Left ventricle myocardium inferior (tissue), 1 donor: ENCODE measurements at regions not wholly inside any gene's neighbourhood (a gene's known extent, or its start where the extent isn't known, plus 50 kb on each side); places are given as distances from the start of the nearest gene placed in this dataset.
"Not testable (repeated sequence)": the region's sequence is repeated elsewhere in the genome, so short reads cannot be mapped to it uniquely, and the experiment has no call there.

ENCODE experiments used
- DNase-seq: peaks from one replicate; pipeline ENCODE4 v3.0.0-alpha.2; 2020
- H3K27ac ChIP-seq: fragments of 200-600 bp; replicated peaks from 2 replicates; pipeline ENCODE4 v1.8.0; 2021
- H3K27me3 ChIP-seq: fragments of 200-600 bp; 2 replicates; pipeline ENCODE4 v1.8.0; 2021; ENCODE audit warnings: low read depth
- H3K36me3 ChIP-seq: fragments of 200-600 bp; 2 replicates; pipeline ENCODE4 v1.8.0; 2021
- H3K4me1 ChIP-seq: fragments of 200-600 bp; 2 replicates; pipeline ENCODE4 v1.8.0; 2021
- H3K4me3 ChIP-seq: fragments of 200-600 bp; 2 replicates; pipeline ENCODE4 v1.8.0; 2021; ENCODE audit warnings: mild to moderate bottlenecking, moderate library complexity
- H3K9me3 ChIP-seq: fragments of 200-600 bp; replicated peaks from 2 replicates; pipeline ENCODE4 v1.8.0; 2021
- intact Hi-C: fragments of 100-400 bp; cut with micrococcal nuclease; formaldehyde crosslinking; loops from one replicate; pipeline ENCODE4 v1.11.0; 2022
- TF ChIP-seq, protein P1 (sequence below): fragments of 200-600 bp; IDR thresholded peaks from 2 replicates; pipeline ENCODE4 v1.8.0; 2021; ENCODE audit warnings: antibody characterized with exemption, mild to moderate bottlenecking, borderline replicate concordance
- donor health status: DM: no; HTN: yes; CAD: no; lungs with severe emphysema.

DNA sequence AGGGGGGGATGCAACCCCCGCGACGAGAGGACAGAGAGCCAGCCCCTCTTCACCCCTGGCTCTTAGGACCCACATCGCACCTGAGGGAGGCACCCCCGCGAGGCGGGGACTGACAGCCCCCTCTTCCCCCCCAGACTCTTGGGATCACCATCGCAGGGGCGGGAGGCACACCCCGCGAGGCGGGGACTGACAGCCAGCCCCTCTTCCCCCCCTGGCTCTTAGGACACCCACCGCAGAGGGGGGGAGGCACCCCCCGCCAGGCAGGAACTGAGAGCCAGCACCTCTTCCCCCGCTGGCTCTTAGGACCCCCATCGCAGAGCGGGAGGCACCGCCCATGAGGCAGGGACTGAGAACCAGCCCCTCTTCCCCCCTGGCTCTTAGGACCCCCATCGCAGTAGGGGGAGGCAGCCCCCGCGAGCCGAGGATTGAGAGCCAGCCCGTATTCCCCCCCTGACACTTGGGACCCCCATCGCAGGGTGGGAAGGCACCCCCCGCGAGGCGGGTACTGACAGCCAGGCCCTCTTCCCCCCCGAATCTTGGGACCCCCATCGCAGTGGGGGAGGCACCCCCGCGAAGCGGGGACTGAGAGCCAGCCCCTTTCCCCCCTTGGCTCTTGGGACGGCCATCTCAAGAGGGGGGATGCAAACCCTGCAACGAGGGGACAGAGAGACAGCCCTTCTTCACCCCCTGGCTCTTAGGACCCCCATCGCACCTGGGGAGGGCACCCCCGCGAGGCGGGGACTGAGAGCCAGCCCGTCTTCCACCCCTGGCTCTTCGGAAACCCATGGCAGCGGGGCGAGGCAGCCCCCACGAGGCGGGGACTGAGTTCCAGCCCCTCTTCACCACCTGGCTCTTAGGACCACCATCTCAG lies 2425.1 kb upstream of the PCDH20 start:
- Histone ChIP-seq H3K36me3 (no peaks in the 10 kb centered on the region), H3K4me1 (no peaks in the 10 kb centered on the region), H3K27ac (no peak overlapping the region), H3K9me3 (peaks cover 16% of the 10 kb centered on the region), H3K4me3 (no peak overlapping the region), H3K27me3 (no peaks in the 10 kb centered on the region)
- no peak for DNase-seq
- intact Hi-C loops, result no loop called here
- TF ChIP-seq, protein P1, sequence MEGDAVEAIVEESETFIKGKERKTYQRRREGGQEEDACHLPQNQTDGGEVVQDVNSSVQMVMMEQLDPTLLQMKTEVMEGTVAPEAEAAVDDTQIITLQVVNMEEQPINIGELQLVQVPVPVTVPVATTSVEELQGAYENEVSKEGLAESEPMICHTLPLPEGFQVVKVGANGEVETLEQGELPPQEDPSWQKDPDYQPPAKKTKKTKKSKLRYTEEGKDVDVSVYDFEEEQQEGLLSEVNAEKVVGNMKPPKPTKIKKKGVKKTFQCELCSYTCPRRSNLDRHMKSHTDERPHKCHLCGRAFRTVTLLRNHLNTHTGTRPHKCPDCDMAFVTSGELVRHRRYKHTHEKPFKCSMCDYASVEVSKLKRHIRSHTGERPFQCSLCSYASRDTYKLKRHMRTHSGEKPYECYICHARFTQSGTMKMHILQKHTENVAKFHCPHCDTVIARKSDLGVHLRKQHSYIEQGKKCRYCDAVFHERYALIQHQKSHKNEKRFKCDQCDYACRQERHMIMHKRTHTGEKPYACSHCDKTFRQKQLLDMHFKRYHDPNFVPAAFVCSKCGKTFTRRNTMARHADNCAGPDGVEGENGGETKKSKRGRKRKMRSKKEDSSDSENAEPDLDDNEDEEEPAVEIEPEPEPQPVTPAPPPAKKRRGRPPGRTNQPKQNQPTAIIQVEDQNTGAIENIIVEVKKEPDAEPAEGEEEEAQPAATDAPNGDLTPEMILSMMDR, result no peak

- no peak overlapping the region for H3K4me3 ChIP-seq
- intact Hi-C loops, result no loop called here
- H3K27me3 ChIP-seq, result no peaks in the 10 kb centered on the region
- H3K36me3 ChIP-seq, result no peaks in the 10 kb centered on the region
- H3K9me3 ChIP-seq, result peaks cover 7% of the 10 kb centered on the region
- no peaks in the 10 kb centered on the region for H3K4me1 ChIP-seq
- TF ChIP-seq, protein P1, result no peak
- no peak for DNase-seq
- H3K27ac ChIP-seq, result no peak overlapping the region
Measured at GRCh38 chr13:63838366-63839110, 2422.9 kb upstream of the PCDH20 start.

DNA sequence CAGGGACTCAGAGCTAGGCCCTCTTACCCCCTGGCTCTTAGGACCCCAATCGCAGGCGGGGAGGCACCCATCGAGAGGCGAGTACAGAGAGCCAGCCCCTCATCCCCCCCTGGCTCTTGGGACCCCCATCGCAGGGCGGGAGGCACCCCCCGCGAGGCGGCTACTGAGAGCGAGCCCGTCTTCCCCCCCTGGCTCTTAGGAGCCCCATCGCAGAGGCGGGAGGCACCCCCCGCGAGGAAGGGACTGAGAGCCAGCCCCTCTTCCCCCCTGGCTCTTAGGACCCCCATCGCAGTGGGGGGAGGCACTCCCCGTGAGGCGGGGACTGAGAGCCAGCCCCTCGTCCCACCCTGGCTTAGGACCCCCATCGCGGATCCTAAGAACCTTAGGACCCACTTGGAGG lies 2422.1 kb upstream of the PCDH20 start:
- H3K27ac ChIP-seq, H3K36me3 ChIP-seq, DNase-seq, H3K9me3 ChIP-seq, H3K27me3 ChIP-seq, H3K4me3 ChIP-seq, H3K4me1 ChIP-seq, intact Hi-C loops: not testable (repeated sequence)

DNA sequence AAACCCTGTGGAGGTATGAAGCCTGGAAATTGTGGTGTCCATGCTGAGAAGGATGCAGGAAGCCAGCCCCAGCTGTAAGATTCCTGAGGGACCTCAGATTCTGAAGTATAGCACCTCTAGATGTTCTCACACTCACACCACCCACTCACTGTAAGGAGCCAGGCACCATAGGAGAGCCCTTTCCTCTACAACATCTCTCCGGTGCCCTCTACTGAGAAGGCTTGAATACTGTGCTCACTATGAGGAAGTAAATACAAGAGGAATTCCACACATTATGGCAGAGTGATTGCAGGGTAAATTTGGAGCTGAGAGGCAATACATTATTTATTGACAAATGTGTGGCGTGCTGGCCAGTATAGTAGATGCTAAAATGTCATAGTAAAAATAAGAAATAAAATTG lies 2414.0 kb upstream of the PCDH20 start:
- H3K27ac ChIP-seq, DNase-seq, H3K36me3 ChIP-seq, H3K27me3 ChIP-seq, intact Hi-C loops, H3K9me3 ChIP-seq, H3K4me1 ChIP-seq, H3K4me3 ChIP-seq: not testable (repeated sequence)

GRCh38 chr13:63821785-63822184 lies 2406.1 kb upstream of the PCDH20 start:
- intact Hi-C loops, DNase-seq, H3K36me3 ChIP-seq, H3K4me3 ChIP-seq, H3K27me3 ChIP-seq, H3K27ac ChIP-seq, H3K9me3 ChIP-seq, H3K4me1 ChIP-seq: not testable (repeated sequence)

GRCh38 chr13:63811428-63812004 lies 2395.9 kb upstream of the PCDH20 start:
- H3K27me3 ChIP-seq, H3K27ac ChIP-seq, intact Hi-C loops, DNase-seq, H3K4me1 ChIP-seq, H3K9me3 ChIP-seq, H3K4me3 ChIP-seq, H3K36me3 ChIP-seq: not testable (repeated sequence)

DNA sequence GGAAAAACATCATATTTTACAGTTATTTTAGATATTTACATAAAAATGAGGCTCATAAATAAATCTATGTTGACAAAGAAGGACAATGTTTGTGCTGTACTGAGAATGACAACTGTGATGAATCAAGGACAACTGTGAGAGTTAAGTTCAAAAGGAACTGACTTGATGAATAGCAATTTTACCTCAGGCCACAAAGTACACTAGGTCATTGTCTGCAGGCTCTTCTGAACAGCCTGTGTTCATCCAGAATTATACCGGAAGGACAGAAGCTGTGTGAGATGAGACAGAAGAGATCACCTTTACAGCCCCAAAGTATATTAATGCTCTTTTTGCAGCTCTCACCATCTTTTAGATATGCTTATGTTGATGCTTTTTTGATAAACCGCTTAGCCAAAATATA lies 2375.5 kb upstream of the PCDH20 start:
- intact Hi-C loops, result not testable (repeated sequence)

DNA sequence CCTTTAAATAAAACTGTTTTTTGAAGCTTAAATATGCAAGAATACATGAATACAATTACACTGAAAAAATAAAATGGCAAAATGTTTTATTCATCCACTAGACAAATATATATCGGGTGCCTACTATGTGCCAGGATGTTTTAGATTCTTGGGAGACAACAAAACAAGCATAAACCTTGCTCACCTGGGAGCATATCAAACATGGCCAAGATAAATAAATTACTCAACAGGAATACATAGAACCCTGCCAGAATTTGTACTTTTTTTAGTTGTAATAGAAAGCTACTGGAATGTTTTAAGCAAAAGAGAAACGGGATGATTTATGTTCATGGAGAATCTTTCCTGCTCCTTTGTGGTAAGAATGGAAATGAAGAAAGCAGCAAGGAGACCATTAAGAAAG lies 2358.5 kb upstream of the PCDH20 start:
- intact Hi-C loops, result no loop called here
- peaks cover 2% of the 10 kb centered on the region for H3K9me3 ChIP-seq
- TF ChIP-seq, protein P1, result no peak
- no peak overlapping the region for H3K4me3 ChIP-seq
- H3K27ac ChIP-seq, result no peak overlapping the region
- no peaks in the 10 kb centered on the region for H3K27me3 ChIP-seq
- H3K4me1 ChIP-seq, result no peaks in the 10 kb centered on the region
- DNase-seq, result no peak
- H3K36me3 ChIP-seq, result no peaks in the 10 kb centered on the region

More for the DNA sequence above, 2375.5 kb upstream of the PCDH20 start:
- H3K4me1 ChIP-seq, H3K27me3 ChIP-seq, H3K36me3 ChIP-seq, H3K27ac ChIP-seq, H3K4me3 ChIP-seq, DNase-seq: not testable (repeated sequence)
- peaks cover 21% of the 10 kb centered on the region for H3K9me3 ChIP-seq
